ENCODE measurements at regions not wholly inside any gene's neighbourhood (a gene's known extent, or its start where the extent isn't known, plus 50 kb on each side); places are given as distances from the start of the nearest gene placed in this dataset.

- DNase-seq: no peak
These were observed 1102.7 kb downstream of the TSN start for GRCh38 chr2:122858075-122858702.

GRCh38 chr2:122858813-122859212 lies 1103.4 kb downstream of the TSN start:
- no peak for DNase-seq

GRCh38 chr2:122859260-122859659 lies 1103.8 kb downstream of the TSN start:
- no peak for DNase-seq

- DNase-seq: no peak
These were observed 1108.1 kb downstream of the TSN start for GRCh38 chr2:122863532-122863931.

GRCh38 chr2:122864728-122865127 lies 1109.3 kb downstream of the TSN start:
- no peak for DNase-seq

GRCh38 chr2:122866095-122866494 lies 1110.6 kb downstream of the TSN start:
- no peak for DNase-seq

GRCh38 chr2:122867941-122868340 lies 1112.5 kb downstream of the TSN start:
- no peak for DNase-seq

- DNase-seq: no peak
These were observed 1113.3 kb downstream of the TSN start for GRCh38 chr2:122868646-122869275.

GRCh38 chr2:122873951-122874350 lies 1118.5 kb downstream of the TSN start:
- DNase-seq: no peak

- no peak for DNase-seq
These were observed 1119.8 kb downstream of the TSN start for GRCh38 chr2:122875091-122875865.

GRCh38 chr2:122883849-122884248 lies 1128.4 kb downstream of the TSN start:
- no peak for DNase-seq

GRCh38 chr2:122884889-122885288 lies 1129.4 kb downstream of the TSN start:
- DNase-seq: no peak

GRCh38 chr2:122885436-122885835 lies 1130.0 kb downstream of the TSN start:
- DNase-seq: no peak

- no peak for DNase-seq
These were observed 1131.2 kb downstream of the TSN start for GRCh38 chr2:122886479-122887145.

GRCh38 chr2:122899614-122900013 lies 1125.5 kb upstream of the CNTNAP5 start:
- no peak for DNase-seq

- no peak for DNase-seq
These were observed 1119.7 kb upstream of the CNTNAP5 start for GRCh38 chr2:122905431-122905830.

- no peak for DNase-seq
These were observed 1116.9 kb upstream of the CNTNAP5 start for GRCh38 chr2:122908159-122908558.

- no peak for DNase-seq
These were observed 1097.9 kb upstream of the CNTNAP5 start for GRCh38 chr2:122927197-122927596.

- DNase-seq: no peak
These were observed 1097.2 kb upstream of the CNTNAP5 start for GRCh38 chr2:122927710-122928557.

GRCh38 chr2:122929347-122929746 lies 1095.7 kb upstream of the CNTNAP5 start:
- no peak for DNase-seq

GRCh38 chr2:122935506-122935905 lies 1089.6 kb upstream of the CNTNAP5 start:
- DNase-seq: no peak

- DNase-seq: no peak
These were observed 1085.3 kb upstream of the CNTNAP5 start for GRCh38 chr2:122939796-122940195.

GRCh38 chr2:122949523-122949922 lies 1075.6 kb upstream of the CNTNAP5 start:
- no peak for DNase-seq

All from activated effector memory CD4-positive, alpha-beta T cell treated with Interleukin-2 at 50 U/mL for 16 hours (primary cell).